HUES64 (cell line): ENCODE measurements at regions not wholly inside any gene's neighbourhood (a gene's known extent, or its start where the extent isn't known, plus 50 kb on each side); places are given as distances from the start of the nearest gene placed in this dataset.

Experiments
- H3K27ac ChIP-seq: 2 replicates; pipeline ENCODE4 v1.7.0; 2013; ENCODE audit warnings: low read depth, low read length, inconsistent platforms
- H3K27me3 ChIP-seq: 2 replicates; pipeline ENCODE4 v1.6.1; 2013; ENCODE audit warnings: mild to moderate bottlenecking, low read length; ENCODE audit not compliant: insufficient read depth
- H3K36me3 ChIP-seq: 2 replicates; pipeline ENCODE4 v1.6.1; 2013; ENCODE audit warnings: mild to moderate bottlenecking, low read length; ENCODE audit not compliant: insufficient read depth
- H3K4me1 ChIP-seq: 2 replicates; pipeline ENCODE4 v1.6.1; 2013; ENCODE audit warnings: mild to moderate bottlenecking, low read length, moderate library complexity; ENCODE audit not compliant: insufficient read depth
- H3K4me3 ChIP-seq: 2 replicates; pipeline ENCODE4 v1.5.1; 2013; ENCODE audit warnings: mild to moderate bottlenecking, low read length, moderate library complexity
- H3K9ac ChIP-seq: 2 replicates; pipeline ENCODE4 v1.6.1; 2013; ENCODE audit warnings: mild to moderate bottlenecking, low read depth, low read length
- H3K9me3 ChIP-seq: 2 replicates; pipeline ENCODE4 v1.6.1; 2013; ENCODE audit warnings: low read depth, low read length; ENCODE audit not compliant: insufficient read depth
- WGBS: fragments of 150-250, 120-280 bp; methylation state at CpG from one replicate; pipeline ENCODE4 v1.1.7; 2013; ENCODE audit warnings: missing lambda C conversion rate; 5-methylcytosine and 5-hydroxymethylcytosine counted together

DNA sequence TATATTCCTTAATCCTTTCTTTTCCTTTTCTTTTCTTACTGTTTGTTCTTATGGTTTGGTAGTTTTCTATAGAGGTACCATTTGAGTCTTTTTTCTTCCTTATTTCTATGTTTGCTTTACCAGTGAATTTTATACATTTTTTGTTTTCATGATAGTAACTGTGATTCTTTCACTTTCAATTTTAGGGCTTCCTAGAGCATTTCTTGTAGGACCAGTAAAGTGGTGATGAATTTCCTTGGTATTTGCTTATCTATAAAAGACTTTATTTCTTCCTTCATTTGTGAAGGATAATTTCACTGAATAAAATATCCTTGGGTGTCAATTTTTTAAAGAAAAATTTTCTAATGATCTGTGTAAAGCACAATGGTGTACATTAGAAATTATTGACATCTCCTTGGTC is 637.4 kb downstream of the CD109 start:
- no peak overlapping the region for H3K27ac ChIP-seq
- no peak overlapping the region for H3K4me3 ChIP-seq

DNA sequence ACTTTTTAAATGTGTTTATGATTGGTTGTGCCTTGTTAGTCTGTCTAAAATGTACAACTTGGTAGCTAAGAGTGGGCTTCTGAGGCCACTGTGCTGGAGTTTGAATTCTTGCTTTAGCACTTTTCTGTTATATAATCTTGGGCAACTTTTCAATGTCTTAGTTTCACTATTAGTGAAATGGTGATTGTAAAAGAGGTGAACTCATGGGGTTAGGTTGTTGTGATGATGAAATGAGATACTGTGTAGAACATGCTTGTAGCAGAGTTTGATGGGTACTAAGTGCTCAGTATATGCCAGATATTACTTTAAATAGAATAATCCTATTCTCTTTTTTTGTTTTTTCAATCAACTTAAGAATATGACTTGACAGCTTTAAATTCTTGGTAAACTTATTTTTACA is 624.7 kb downstream of the CD109 start:
- H3K9me3 ChIP-seq, result no peaks in the 10 kb centered on the region
- no peak overlapping the region for H3K9ac ChIP-seq
- H3K4me1 ChIP-seq, result peaks cover 18% of the 10 kb centered on the region
- H3K27me3 ChIP-seq, result no peaks in the 10 kb centered on the region
- H3K27ac ChIP-seq, result peak overlapping the region; percentile 48; the same call in 1 of the 2 replicates
- no peak overlapping the region for H3K4me3 ChIP-seq
- H3K36me3 ChIP-seq, result no peaks in the 10 kb centered on the region

More for the DNA sequence above, 637.4 kb downstream of the CD109 start:
- Histone ChIP-seq H3K4me1 (no peaks in the 10 kb centered on the region), H3K9ac (no peak overlapping the region), H3K9me3 (no peaks in the 10 kb centered on the region), H3K27me3 (no peaks in the 10 kb centered on the region), H3K36me3 (no peaks in the 10 kb centered on the region)

DNA sequence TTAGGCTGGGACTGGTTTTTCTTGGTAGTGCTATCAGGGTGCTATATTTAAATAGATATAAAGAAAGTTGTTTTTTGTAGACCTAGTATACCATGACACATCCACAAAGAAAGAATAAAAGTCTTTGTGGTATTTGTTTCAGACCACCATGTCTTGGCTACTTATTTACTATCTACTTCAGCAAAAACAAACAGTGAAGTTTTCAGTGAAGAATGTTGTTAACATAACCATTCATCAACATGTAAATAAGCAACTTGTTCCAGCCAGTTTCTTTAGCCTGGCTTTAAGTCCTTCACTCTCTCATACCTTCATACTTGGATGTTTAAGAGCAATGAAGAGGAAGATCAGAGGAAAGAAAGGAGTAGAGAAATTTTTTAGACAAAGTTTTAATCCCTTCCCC is 624.1 kb downstream of the CD109 start:
- Histone ChIP-seq H3K27me3 (no peaks in the 10 kb centered on the region), H3K27ac (peak overlapping the region; percentile 48; the same call in 1 of the 2 replicates), H3K9me3 (no peaks in the 10 kb centered on the region), H3K4me1 (peaks cover 18% of the 10 kb centered on the region), H3K4me3 (0 out of 2 replicates have a peak overlapping the region, but pooled peaks have one; percentile 3), H3K9ac (peak overlapping the region; percentile 27; the same call in 1 of the 2 replicates), H3K36me3 (no peaks in the 10 kb centered on the region)

DNA sequence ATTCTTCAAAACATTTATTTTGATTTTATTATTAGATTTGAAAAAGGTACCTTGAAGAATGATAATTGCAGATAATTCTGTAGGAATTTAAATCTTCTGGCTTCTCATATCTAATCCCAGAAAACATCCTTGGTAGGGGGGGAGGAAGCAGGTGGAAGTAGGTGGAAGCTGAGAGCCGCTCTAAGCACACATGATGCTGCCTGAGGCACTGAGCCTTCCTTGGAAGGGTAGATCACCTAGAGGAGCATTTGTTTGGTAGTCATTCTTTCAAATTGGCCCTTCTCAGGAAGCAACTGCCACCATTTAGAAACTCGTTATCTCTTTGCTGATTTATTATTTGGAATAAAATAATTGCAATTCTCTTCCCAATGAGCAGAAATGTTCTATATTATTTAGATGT is 623.3 kb downstream of the CD109 start:
- WGBS, result 81% methylated on average over 2 of the region's 2 CpGs
- H3K9me3 ChIP-seq, result no peaks in the 10 kb centered on the region
- no peak overlapping the region for H3K9ac ChIP-seq
- no peak overlapping the region for H3K4me3 ChIP-seq
- no peak overlapping the region for H3K27ac ChIP-seq
- H3K27me3 ChIP-seq, result no peaks in the 10 kb centered on the region
- H3K36me3 ChIP-seq, result no peaks in the 10 kb centered on the region
- H3K4me1 ChIP-seq, result peaks cover 18% of the 10 kb centered on the region

DNA sequence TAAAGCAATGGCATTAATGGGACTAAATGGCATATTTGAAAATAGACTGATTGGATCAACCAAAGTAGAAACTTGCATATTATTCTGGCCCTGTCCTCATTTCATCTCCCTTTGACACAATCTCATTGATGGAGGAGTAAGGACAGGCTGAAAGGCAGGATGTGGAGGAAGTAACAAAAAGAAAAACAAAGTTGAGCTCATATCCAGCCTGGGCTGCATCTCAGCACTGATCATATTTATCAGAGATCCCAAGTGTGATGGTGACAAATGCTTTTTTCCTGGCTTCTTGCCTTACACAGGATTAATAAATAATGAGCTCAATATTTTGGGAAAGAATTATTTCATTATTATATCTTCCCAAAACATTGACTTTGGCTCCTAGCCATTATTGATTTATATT is 622.7 kb downstream of the CD109 start:
- Histone ChIP-seq H3K27ac (no peak overlapping the region), H3K4me3 (no peak overlapping the region), H3K4me1 (peaks cover 18% of the 10 kb centered on the region), H3K9me3 (no peaks in the 10 kb centered on the region), H3K36me3 (no peaks in the 10 kb centered on the region), H3K9ac (no peak overlapping the region), H3K27me3 (no peaks in the 10 kb centered on the region)

DNA sequence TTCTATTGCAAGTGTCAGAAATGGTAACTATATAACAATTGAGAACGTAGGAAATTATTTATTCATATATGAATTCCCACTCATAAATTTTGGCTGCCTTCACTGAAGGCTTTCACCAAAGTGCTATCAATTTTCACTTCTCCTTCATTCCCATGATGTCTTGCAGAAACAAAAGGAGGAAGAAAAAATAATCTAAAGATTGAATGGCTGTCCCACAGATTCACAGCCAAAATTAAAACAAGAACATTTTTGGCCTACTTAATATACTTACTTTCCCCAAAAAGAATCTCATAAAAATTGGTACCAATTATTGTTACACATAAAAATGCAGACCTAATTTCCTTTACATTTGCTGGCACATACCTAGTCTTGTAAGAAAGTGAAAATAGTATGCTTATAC is 616.1 kb downstream of the CD109 start:
- Histone ChIP-seq H3K36me3 (no peaks in the 10 kb centered on the region), H3K27ac (no peak overlapping the region), H3K9ac (no peak overlapping the region), H3K27me3 (no peaks in the 10 kb centered on the region), H3K9me3 (no peaks in the 10 kb centered on the region), H3K4me1 (no peaks in the 10 kb centered on the region), H3K4me3 (no peak overlapping the region)
- WGBS, result no CpG with 5 or more reads among the region's 1 CpG

DNA sequence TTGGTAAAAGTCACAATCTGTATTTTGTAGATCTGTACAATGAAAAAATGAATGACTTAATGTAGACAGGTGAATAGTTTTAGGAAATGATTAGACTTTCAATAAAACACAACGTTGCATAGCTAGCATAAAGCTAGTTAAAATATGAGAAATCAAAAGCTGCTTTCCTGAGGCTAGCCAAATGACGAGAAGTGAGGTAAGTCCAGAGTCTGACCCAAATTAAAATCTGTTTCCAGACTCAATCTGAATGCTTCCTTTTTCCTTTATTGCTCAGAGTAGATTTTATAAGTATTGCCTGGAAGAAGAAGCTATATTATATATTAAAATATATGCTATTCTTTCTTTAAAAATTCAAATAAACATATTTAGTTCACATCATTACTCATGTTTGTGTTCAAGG is 615.4 kb downstream of the CD109 start:
- Histone ChIP-seq H3K27me3 (no peaks in the 10 kb centered on the region), H3K27ac (no peak overlapping the region), H3K4me3 (no peak overlapping the region), H3K9me3 (no peaks in the 10 kb centered on the region), H3K4me1 (no peaks in the 10 kb centered on the region), H3K36me3 (no peaks in the 10 kb centered on the region), H3K9ac (no peak overlapping the region)
- 93% methylated on average over 2 of the region's 2 CpGs for WGBS

DNA sequence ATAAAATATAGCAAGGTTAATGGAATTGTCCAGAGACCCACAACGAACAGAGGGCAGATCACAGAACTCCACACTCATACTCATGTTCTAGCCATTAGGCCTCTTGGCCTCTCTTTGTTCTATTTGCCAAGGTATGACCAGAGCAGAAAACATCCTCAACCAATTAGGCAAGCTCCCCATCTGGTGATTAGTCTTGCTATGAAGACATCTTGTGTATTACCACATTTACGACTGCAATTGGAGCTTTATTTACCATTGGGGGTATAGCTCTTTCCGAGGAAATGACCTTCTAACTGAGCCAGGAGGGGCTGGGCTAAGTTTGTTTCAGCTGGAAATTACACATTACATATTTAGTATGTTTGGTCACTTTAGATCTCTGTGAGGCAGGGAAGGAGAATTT is 593.9 kb downstream of the CD109 start:
- no peaks in the 10 kb centered on the region for H3K4me1 ChIP-seq
- WGBS, result 93% methylated on average over 3 of the region's 3 CpGs
- H3K27me3 ChIP-seq, result no peaks in the 10 kb centered on the region
- H3K9ac ChIP-seq, result no peak overlapping the region
- no peak overlapping the region for H3K27ac ChIP-seq
- no peaks in the 10 kb centered on the region for H3K9me3 ChIP-seq
- H3K4me3 ChIP-seq, result no peak overlapping the region
- H3K36me3 ChIP-seq, result no peaks in the 10 kb centered on the region

DNA sequence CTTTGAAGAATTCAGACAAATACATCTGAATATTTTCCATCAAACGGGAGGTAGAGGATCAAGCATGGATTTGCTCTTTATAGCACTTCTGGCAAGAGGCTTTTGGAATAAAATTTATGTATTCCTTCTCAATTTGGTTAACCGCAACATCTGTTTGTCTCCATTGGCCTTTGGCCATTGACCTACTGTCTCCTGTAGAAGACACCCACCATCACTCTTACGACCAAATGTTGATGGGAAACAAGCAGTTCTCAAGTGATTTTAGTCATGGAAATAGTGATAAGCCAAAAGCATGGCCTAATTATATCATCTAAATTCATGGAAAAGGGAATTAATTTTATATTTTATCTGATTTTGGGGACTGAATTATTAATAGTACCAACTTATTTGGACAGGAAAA is 591.9 kb downstream of the CD109 start:
- no peak overlapping the region for H3K27ac ChIP-seq
- H3K4me1 ChIP-seq, result peaks cover 6% of the 10 kb centered on the region; the same call in 1 of the 2 replicates
- WGBS, result 84% methylated on average over 3 of the region's 3 CpGs
- H3K36me3 ChIP-seq, result no peaks in the 10 kb centered on the region
- H3K9me3 ChIP-seq, result no peaks in the 10 kb centered on the region
- H3K27me3 ChIP-seq, result no peaks in the 10 kb centered on the region
- H3K4me3 ChIP-seq, result no peak overlapping the region
- H3K9ac ChIP-seq, result no peak overlapping the region

DNA sequence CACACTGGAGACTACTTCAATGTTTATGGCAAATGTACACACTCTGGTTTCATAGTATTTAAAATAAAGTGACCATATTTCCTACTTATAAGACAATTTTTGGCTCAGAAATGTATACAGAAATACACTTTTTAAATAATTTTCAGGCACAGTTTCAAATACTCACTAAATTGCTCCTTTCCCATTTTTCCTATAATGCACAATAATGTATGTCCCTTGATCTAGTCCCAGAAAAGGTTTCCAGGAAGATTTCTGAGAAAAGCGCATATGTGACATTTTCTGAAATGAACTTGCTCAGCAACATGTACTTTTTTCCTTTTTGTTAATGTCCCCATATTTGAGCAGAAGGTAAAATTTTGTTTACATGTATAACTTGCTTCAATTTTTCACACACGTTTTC is 591.4 kb downstream of the CD109 start:
- WGBS, result 100% methylated on average over 2 of the region's 2 CpGs

DNA sequence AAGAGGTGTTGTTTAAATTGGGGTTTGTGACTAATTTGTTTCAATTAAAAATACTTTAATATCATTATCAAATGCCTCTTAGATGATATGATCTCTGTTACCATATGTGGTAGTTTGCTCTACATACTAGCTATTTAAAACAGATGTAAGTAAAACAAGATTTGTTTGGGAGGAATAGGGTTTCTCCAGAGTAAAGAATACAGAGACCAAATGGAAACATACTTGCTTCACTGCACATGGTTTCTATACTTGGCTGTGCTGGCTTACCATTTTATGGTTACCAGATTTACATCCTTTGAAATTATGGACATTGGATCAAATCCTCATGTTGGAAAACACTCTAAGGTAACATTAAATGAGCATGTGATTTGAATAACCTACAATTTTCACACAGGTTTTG is 588.3 kb downstream of the CD109 start:
- Histone ChIP-seq H3K4me1 (peaks cover 6% of the 10 kb centered on the region; the same call in 1 of the 2 replicates), H3K36me3 (no peaks in the 10 kb centered on the region), H3K27ac (no peak overlapping the region), H3K4me3 (no peak overlapping the region), H3K9me3 (no peaks in the 10 kb centered on the region), H3K9ac (no peak overlapping the region), H3K27me3 (no peaks in the 10 kb centered on the region)

More for the DNA sequence above, 591.4 kb downstream of the CD109 start:
- H3K27me3 ChIP-seq, result no peaks in the 10 kb centered on the region
- no peak overlapping the region for H3K9ac ChIP-seq
- H3K9me3 ChIP-seq, result no peaks in the 10 kb centered on the region
- no peak overlapping the region for H3K4me3 ChIP-seq
- H3K27ac ChIP-seq, result no peak overlapping the region
- no peaks in the 10 kb centered on the region for H3K36me3 ChIP-seq
- H3K4me1 ChIP-seq, result peaks cover 6% of the 10 kb centered on the region; the same call in 1 of the 2 replicates

DNA sequence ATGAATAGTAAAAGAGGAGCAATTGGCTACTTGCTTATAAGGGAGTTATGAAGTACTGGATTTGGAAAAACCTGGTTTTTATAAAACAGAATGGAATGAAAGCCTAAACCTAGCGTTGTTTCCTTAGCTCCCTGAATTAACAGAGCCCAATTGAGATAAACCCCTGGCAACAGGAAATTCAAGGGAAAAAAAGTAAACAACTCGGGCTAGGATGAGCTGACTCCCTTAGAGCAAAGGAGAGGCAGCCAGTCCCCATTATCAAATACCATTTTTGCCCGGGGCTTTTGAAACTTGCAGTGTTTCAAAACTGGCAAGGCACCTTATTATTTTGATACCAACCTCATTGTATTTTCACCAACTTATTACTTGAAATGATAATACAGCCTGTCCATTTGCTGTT is 587.5 kb downstream of the CD109 start:
- Histone ChIP-seq H3K27me3 (no peaks in the 10 kb centered on the region), H3K4me3 (no peak overlapping the region), H3K27ac (no peak overlapping the region), H3K9me3 (no peaks in the 10 kb centered on the region), H3K9ac (no peak overlapping the region), H3K4me1 (peaks cover 6% of the 10 kb centered on the region; the same call in 1 of the 2 replicates), H3K36me3 (no peaks in the 10 kb centered on the region)
- WGBS, result 68% methylated on average over 3 of the region's 3 CpGs
